ENCODE measurements at regions not wholly inside any gene's neighbourhood (a gene's known extent, or its start where the extent isn't known, plus 50 kb on each side); places are given as distances from the start of the nearest gene placed in this dataset.

- TF ChIP-seq CTCF (IDR thresholded peaks at IDR 0.05; ENCODE audit: low read depth, low read length, missing input control) (no peak), EGR1 (IDR thresholded peaks at IDR 0.05; ENCODE audit: low read depth in 2 of 2) (no peak), RAD21 (IDR thresholded peaks at IDR 0.05) (no peak), JUND (IDR thresholded peaks at IDR 0.05) (no peak)
Observed at GRCh38 chr3:61452535-61453090, 108.8 kb upstream of the PTPRG start (continued).

GRCh38 chr3:61454006-61454585 lies 107.3 kb upstream of the PTPRG start:
- TF ChIP-seq RAD21 (IDR thresholded peaks at IDR 0.05) (no peak), REST (IDR thresholded peaks at IDR 0.05) (no peak), SP1 (IDR thresholded peaks at IDR 0.05) (no peak), ZBTB33 (IDR thresholded peaks at IDR 0.05) (no peak), HNF4G (IDR thresholded peaks at IDR 0.05) (no peak), ATF3 (IDR thresholded peaks at IDR 0.05) (no peak), TAF1 (conservative IDR thresholded peaks at IDR 0.05) (no peak), RXRA (IDR thresholded peaks at IDR 0.05) (no peak)
- H3K36me3 ChIP-seq (ENCODE audit: control insufficient read depth in 4 of 4, insufficient read depth in 3 of 4, low read depth in 1 of 4, low read length in 3 of 4), result no peaks in the 10 kb centered on the region
- H3K27ac ChIP-seq (ENCODE audit: low read depth in 1 of 2, low read length in 2 of 2), result no peak overlapping the region
- no peaks in the 10 kb centered on the region for H3K27me3 ChIP-seq (ENCODE audit: control insufficient read depth in 4 of 4, insufficient read depth in 4 of 4, low read length in 3 of 4)
- no peaks in the 10 kb centered on the region for H3K4me1 ChIP-seq (ENCODE audit: control insufficient read depth in 4 of 4, insufficient read depth in 4 of 4, low read length in 3 of 4)
- H3K9me3 ChIP-seq (ENCODE audit: control insufficient read depth in 4 of 4, low read length in 3 of 4), result no peaks in the 10 kb centered on the region
- H3K4me3 ChIP-seq (ENCODE audit: low read depth in 1 of 3, low read length in 3 of 3), result no peak overlapping the region
- no peak for DNase-seq (ENCODE audit: low spot score)
- WGBS, result 82% methylated on average over 6 of the region's 6 CpGs
- no peak overlapping the region for H3K9ac ChIP-seq (ENCODE audit: low read depth in 1 of 2, low read length in 2 of 2)

- H3K27me3 ChIP-seq (ENCODE audit: control insufficient read depth in 4 of 4, insufficient read depth in 4 of 4, low read length in 3 of 4), result no peaks in the 10 kb centered on the region
- no peak overlapping the region for H3K9ac ChIP-seq (ENCODE audit: low read depth in 1 of 2, low read length in 2 of 2)
- no peak overlapping the region for H3K27ac ChIP-seq (ENCODE audit: low read depth in 1 of 2, low read length in 2 of 2)
- no peaks in the 10 kb centered on the region for H3K36me3 ChIP-seq (ENCODE audit: control insufficient read depth in 4 of 4, insufficient read depth in 3 of 4, low read depth in 1 of 4, low read length in 3 of 4)
- no peaks in the 10 kb centered on the region for H3K9me3 ChIP-seq (ENCODE audit: control insufficient read depth in 4 of 4, low read length in 3 of 4)
- no peak overlapping the region for H3K4me3 ChIP-seq (ENCODE audit: low read depth in 1 of 3, low read length in 3 of 3)
- 94% methylated on average over 2 of the region's 2 CpGs for WGBS
- DNase-seq (ENCODE audit: low spot score), result no peak
- no peaks in the 10 kb centered on the region for H3K4me1 ChIP-seq (ENCODE audit: control insufficient read depth in 4 of 4, insufficient read depth in 4 of 4, low read length in 3 of 4)
- no peak for TF ChIP-seq FOXA2 (IDR thresholded peaks at IDR 0.05)
- no peak for TF ChIP-seq REST (IDR thresholded peaks at IDR 0.05)
- no peak for TF ChIP-seq MAX (IDR thresholded peaks at IDR 0.05)
- no peak for TF ChIP-seq NR2F2 (IDR thresholded peaks at IDR 0.05)
- TF ChIP-seq RXRA (IDR thresholded peaks at IDR 0.05), result no peak
- TF ChIP-seq EGR1 (IDR thresholded peaks at IDR 0.05; ENCODE audit: low read depth in 2 of 2), result no peak
- no peak for TF ChIP-seq GABPA (IDR thresholded peaks at IDR 0.05 in 1 of 2, conservative IDR thresholded peaks at IDR 0.05 in 1 of 2)
- no peak for TF ChIP-seq CTCF (IDR thresholded peaks at IDR 0.05; ENCODE audit: low read depth, low read length, missing input control)
- TF ChIP-seq RAD21 (IDR thresholded peaks at IDR 0.05), result no peak
- TF ChIP-seq JUND (IDR thresholded peaks at IDR 0.05), result no peak
- TF ChIP-seq SP1 (IDR thresholded peaks at IDR 0.05), result no peak
Observed at GRCh38 chr3:61454801-61455200, 106.6 kb upstream of the PTPRG start.

All from liver (tissue), 8 donors.